GM19438 (cell line): ENCODE measurements at regions not wholly inside any gene's neighbourhood (a gene's known extent, or its start where the extent isn't known, plus 50 kb on each side); places are given as distances from the start of the nearest gene placed in this dataset.

Experiments used
- ATAC-seq: cut with Tn5 transposase; IDR thresholded peaks from one replicate; pipeline ENCODE4 v1.9.1; 2021; ENCODE audit warnings: low read depth; ENCODE audit not compliant: unreplicated experiment

DNA sequence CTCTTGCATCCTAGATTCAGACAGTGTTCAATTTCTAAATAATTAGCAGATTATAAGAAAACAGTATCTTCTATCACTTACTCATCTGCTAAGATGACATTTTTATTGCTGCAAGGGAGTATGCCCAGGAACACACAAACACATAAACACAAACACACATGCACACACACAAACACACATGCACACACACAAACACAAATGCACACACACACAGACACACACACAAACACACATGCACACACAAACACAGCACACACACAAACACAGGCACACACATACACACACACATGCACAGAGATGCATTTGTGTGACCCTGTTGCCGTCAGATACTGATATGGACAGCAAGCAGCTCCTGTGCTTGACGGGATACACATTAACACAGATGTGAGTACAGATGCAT lies 612.9 kb downstream of the IRX1 start:
- no peak for ATAC-seq

DNA sequence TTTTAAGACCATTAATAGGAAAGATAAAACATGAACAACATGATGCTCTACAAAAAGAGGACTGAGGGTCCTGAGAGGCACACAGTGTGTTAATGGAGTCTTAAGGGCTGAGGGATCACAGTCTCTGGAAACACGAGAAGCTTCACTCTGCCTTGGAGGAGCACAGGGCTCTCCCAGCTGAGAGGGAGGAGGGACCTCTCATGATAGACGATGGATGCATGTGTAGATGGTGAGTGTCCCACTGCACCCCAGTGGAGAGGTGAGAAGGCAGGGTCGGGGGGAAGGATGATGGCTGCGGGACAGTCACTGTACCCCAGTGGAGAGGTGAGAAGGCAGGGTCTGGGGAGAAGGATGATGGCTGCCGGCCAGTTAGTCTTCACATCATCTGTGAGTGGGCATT lies 613.4 kb downstream of the IRX1 start:
- ATAC-seq: no peak

DNA sequence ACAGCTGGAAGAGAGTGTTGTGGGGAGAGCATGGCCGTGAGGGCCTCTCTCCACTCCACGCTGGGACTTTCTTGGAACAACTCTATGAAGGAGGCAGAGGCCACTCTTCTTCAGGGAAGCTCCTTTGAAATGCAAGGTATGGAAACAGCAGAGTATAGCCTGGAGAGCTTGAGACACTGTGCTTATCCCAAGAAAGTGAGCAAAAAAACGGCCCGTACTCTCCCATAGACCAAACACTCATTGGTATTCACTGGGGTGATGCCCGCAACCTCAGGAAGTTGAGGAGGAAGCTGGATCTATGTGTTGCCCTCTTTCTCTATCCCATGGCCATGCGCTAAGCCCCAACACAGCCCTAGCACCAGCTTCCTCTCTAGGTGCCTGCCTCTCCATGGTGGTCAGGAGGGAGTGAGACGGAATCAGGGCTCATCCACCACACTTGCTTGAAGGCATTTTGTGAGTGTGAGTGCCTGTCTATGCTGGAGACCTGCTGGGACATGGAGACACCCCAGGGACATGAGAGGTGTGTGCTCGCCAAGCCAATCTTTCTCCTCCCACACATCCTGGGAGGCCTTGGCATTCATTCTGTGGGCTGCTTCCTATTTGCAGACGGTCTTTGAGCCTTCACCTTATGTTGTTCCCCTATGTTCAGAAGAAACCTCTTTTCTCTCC lies 616.6 kb downstream of the IRX1 start:
- no peak for ATAC-seq

DNA sequence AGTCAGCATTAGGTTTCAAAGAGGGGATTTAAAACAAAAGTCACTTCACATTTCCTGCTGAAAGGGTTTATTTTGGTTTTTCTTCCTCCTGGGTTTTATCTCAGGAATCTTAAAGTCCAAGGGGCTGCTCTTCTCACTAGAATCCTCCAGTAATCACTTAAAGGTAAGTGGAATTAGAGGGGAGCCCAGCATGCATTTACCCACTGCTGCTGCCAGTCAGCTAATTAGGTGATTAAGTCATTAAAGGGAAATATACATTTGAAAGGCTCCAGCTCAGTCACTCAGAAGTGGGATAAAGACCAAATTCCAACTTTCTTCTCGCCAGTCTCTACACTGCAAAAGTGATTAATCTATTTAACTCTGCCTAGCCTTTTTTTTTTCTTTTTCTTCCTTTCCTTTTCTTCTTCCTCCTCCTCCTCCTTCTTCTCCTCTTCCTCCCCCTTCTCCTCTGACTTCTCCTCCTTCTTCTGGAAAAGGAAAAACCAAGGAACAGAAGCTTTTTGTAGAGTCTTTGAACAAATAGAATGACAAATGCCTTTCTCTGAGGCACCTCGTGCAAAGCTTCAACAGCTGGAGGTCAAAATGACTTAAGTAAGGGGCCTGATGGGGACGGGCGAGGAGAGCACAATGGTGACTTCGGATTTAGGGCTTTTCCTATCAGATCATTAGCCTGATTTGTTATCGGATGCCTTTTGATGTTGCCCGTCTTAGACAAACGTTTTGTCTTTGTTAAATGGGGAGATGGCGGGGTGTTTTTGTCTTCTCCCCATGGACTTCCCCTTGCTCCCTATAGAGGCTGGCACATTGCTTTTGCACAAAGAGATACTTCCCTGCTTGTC lies 617.6 kb downstream of the IRX1 start:
- ATAC-seq: no peak

DNA sequence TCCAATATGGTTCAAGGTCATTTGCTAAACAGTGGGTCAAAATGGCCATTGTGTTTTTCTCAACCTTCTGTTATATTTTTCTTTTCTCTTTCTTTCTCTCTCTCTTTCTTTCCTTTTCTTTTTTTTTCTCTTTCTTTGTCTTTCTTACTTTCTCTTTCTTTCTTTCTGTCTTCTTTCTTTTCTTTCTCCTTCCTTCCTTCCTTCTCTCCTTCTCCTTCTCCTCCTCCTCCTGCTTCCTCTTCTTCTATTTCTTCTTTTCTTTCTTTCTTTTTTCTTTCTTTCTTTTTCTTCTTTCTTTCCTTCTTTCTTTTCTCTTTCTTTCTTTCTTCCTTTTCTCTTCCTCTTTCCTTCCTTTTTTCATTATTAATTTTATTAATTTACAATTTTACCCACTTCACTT lies 619.5 kb downstream of the IRX1 start:
- no peak for ATAC-seq

DNA sequence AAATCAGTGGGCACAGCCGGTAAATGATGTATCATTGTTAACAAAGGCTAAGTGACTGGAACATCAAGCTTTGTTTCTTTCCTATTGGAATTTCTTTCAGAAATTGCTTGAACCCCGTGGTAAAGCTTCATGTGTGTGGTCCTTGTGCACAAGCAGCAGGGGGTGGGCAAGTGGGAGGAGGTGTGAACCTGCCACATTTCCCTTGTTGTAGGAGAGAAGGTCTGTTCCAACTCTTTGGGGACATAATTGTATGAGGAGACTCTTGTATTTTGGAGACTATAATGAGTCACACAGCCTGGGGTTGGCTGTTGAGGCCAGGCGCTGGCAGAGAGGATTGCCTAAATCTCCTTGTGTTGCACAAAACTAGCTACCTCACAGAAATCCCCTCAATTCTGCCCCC lies 620.5 kb downstream of the IRX1 start:
- no peak for ATAC-seq

DNA sequence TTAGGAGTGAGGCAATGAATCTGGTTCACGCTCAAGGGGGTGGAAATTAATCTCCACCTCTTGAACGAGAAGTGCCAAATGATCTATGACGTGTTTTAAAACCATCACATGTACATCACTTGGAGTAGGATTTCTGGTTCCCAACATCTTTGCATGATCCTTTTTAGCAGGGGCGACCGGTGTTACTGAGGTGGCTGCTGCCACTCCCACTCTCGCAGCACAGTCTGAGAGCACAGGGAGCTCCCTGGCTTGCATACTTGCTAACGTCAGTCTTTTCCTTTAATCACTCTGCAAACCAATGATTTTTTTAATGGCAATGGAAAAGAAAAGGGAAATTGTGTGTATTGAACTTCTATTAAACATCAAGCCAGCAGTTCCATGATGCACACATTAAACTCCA lies 624.4 kb downstream of the IRX1 start:
- no peak for ATAC-seq

DNA sequence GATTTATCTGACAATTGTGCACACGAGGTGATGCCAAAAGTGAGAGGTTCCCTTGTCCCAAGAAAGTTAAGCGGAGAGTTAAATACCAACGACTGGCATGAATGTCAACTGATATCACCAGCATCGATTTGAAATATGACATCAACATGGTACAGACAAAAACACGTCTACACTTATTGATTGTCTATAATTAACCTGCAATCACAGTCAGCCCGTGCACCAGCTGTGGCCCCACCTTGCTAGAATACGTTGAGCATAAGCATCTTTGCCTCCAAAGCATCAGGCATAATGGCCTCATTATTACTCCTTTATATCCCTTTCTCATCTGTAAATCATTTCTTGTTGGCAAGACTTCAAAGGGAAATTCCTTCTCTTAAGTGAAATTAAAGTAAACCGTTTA lies 625.4 kb downstream of the IRX1 start:
- no peak for ATAC-seq

DNA sequence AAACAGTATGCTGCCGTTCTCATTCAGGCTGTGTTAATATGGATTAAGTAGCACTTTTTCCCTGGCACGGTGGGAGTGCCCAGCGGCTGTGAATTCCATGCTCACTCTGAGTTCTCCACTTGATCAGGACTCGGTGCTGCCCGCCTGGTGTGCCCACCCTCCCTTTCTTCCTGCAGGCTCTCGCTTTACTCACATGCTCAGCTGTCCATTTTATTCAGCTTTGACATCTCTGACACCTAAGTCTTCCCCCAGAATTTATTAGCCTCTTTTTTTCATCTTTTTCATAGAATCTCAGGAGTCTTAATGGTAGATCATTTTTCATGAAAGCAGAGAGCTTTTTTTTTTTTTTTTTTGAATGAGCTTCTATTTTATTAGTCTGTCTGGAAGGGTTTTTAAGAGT lies 626.5 kb downstream of the IRX1 start:
- no peak for ATAC-seq

DNA sequence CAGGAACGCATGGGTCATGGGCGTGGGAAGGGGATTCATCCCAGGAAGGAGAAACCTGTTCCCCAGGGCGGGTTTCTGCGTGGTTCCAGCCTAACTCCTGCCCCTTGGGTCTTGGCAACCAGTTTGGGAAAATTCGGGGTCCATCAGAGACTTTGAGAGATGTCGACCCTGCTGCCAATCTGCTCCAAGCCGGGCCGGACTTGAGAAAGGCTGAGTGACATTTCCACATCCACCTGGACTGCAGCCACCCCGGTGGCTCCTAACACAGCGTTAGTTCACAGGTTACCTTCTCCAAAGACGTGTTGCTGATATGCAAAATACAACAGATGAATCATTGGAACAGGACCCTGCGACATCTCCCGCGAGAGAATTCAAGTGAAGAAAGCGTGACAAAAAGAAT lies 627.2 kb downstream of the IRX1 start:
- no peak for ATAC-seq

DNA sequence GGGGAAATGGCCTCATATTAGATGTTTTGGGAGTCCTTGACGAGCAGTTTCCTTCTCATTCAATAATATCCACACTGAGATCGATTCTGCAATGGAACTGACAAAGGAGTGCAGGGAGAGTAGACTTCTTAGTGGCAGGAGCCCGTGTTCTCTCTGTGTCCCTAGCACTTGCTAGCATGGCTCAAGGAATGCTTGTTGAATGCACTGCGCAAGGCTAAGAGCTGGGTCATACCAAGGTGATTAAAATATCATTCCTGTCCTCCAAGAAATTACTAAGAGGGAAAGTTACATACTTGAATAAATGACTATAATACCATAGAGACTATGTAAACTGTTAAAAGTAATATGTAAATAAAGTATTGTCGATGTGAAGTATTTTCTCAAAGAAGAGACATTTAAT lies 630.1 kb downstream of the IRX1 start:
- no peak for ATAC-seq

DNA sequence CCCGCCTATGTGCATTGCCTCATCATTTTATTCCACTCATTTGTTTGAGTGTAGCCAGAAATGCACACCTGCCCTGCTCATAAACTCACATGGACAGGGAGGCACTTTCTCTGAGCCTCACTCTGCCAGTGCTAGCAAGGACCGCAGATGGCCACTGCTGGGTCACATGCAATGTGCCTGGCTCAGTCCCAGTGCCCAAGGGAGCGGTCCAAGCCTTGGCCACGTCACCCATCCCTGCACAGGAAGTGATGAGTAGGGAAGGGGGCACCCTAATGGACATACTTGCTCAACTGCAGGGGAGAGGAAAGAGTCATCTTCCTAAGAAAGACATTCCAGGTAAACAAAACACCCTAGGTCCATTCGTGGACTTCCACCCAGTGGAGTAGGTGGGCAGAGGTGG lies 630.9 kb downstream of the IRX1 start:
- ATAC-seq: no peak

DNA sequence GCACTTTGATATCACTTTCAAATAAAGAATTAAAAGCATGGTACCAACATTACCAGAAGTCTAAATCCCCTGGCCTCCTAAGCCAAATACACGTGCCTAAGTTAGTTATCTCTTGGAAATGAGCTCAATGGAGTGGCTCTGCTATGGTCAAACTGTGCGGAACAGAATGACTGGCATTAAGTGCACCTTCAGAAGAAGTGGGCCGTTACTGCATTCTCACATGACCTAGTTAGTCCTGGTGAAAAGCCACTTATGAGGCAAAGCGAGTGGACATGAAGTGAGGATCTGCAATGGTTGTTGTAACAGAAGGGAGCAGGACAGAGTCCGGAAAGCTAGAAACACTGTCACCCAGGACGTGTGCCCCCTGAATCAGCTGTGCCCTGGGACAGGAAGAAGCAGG lies 633.1 kb downstream of the IRX1 start:
- ATAC-seq: no peak

DNA sequence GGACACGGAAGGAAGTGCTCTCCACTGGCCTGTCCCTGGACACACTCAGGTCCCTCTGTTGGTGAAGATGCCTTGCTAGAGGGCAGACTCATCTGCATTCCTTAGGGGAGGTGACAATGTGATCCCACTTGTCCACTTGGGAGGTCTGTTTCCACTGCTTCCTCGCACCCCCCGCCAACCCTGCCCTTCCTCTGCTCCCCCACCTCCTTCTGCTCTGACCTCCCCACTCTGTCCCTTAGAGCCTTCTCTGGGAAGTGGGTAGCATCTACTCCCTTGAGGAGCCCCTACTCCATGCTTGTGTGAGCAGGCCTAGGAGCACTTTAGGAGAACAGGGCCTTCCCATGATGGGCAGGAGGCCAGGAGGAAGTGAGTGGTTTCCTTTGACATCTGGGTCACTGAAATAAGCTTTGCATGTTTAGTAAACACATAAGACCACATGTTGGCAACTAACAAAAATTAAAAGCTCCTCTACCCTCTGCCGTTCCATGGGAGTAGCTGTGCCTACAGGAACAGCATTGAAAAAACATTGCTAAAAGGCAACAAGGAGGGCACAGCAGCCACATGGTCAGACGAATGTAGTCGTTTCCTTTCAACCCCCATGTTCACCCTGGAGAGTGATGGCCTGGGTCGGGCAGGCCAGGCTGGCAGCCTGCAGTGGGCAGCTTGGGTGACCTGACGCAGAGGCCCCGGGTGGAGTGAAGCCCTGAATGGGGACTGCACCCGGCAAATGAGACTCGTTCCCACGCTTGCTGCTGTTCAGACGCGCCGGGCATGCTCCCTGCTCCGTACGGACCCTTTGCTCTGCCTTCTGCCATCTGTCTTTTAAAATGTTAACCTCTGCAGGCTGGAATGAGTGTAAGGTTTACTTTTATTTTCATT lies 634.0 kb downstream of the IRX1 start:
- no peak for ATAC-seq

DNA sequence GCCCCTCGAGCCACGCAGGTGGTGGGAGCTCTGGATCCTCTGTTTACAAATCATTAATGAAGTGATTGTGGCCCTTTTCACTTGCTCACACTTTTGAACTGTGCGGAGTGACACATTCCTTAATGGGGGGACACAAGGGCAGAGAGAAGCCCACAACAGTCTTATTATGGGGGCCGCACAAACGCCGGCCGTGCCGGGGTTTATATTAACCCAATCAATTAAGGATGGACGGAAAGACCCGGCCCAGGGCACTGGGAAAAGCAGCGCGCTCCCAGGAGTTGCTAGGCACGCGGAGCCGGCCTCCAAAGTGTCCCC lies 634.8 kb downstream of the IRX1 start:
- ATAC-seq: no peak

DNA sequence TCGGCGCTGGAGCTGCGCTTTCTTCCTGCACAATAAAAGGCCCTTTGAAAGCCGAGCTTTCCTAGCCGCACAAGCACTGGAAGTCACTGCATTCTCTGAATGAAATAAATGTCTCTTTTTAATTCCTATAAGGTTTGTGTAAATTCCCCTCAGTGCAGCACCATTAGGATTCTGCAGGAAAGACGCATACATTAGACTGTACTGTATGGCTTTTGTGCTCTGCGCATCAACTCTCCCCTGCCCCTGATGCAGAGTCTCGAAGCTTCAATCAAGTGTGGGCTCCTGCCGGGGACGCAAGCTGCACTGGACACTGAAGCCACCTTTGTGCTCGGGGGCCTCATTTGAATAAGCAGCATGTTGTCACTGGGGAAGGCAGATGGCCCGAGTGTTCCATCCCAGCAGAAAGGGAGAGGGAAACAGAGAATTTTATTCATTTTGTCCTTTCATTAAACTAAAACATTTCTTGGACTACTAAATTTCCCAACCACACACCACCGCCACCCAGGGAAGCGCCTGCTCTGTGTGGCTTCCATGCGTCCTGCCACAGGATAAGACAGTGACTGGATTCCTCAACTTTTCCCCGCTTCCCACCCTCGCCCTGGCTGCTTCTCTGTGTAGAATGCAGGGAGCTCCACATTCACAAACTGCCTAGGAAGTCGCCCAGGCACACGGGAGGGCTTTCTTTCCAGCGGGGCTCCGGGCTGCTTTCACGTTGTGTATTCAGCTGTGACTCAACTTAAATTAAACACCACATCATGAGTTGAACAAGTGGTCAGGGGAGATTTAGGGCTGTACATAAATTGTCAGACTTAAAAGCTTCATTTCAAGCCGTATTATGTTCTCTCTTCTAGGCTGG lies 635.4 kb downstream of the IRX1 start:
- no peak for ATAC-seq

DNA sequence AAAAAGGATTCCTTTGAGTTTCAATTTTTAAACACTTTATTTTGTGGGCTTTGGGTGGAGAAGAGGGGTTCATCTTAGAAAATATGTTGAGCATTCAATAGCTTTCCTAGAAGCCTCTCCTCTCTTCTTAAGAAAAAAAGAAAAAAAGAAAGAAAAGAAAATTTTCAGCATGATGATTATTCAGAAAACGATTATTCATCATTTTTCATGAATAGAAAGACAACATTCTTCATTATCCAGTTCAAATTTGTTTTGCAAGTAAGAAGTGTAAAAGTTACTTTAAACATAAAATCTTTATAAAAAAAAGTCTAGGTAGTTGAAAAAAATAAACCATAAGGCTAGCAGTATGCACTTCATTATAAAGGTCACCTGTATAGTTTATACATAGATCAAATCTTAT lies 636.5 kb downstream of the IRX1 start:
- ATAC-seq: no peak

DNA sequence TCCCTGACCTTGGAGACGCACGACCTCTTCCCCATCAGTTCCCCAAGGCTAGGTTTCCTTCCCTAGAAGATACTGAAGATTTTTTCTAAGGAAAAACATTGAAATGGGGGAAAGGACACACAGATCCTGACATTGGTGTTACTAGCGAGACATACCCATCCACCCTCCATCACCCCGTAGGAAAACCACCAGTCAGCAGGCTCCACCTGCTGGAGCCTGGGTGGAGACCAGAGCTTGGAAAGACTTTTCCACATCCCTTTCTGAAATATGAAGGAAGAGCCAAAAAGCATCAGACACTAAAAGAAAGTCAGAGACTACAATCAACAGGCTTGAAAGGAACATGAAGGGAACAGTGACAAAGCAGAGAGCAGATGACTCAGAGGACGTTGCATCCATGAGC lies 638.0 kb downstream of the IRX1 start:
- ATAC-seq: no peak

DNA sequence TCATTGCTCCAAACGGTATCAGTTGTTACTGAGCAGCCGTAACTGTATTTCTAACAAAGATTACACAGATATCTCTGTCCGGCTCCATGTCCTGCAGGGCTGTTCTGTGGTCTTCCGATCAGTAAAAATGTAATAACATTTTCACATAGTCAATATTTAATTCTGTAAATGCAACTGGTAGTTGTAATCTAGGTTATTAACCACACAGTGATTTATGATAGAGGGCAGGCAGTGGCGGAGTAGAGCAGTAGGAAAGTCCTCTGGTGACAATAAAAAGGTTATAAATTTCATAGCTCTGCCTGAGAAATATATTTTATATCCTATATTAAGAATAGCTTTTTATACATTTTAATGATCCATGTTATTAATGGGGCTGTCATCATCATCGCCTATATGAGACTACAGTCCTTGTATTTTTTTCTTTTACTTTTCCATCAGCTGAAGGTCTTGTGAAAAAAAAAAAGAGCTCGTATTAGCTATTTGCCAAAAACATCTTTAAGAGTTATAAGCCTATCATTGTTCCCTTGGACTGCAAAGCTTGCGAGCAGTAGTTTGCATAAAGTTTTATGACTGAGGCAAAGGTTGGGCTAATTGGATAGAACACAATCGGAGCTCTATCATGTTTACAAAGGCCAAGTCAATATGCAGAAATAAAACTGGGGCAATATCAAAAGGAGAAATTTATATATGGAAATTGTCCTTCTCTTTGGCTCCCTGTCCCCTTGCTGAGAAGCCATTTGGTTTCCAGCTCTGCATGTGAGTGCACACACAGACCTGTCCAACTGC lies 648.0 kb downstream of the IRX1 start:
- no peak for ATAC-seq

DNA sequence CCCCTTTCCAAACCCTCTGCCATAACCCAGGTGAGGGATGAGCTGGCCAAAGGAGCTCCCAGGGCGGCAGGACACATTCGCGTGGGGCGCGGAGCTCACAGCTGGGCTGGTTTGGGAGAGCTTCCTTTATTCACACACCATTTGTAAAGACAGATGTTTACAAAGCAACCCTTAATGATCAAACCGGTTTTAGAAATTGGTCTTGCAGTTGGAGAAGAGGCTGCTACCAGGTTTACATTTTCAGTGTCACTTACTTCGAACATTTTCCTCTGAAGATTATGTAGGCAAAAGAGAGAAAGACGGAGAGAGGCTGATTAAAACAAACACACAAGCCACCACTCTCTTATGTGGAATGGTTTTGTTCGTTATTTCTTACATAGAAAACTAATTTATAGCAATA lies 648.7 kb downstream of the IRX1 start:
- no peak for ATAC-seq
